H1 (cell line): ENCODE measurements at regions not wholly inside any gene's neighbourhood (a gene's known extent, or its start where the extent isn't known, plus 50 kb on each side); places are given as distances from the start of the nearest gene placed in this dataset.

Source experiments
- CTCF ChIA-PET: fragments of 300-600 bp; sonication (Branson Sonifier 250); formaldehyde crosslinking; loops from one replicate; lab custom pipeline; 2021; ENCODE audit not compliant: partially characterized antibody; lab: Charles Lee
- POLR2A ChIA-PET: fragments of 300-600 bp; sonication (Branson Sonifier 250); formaldehyde crosslinking; loops from one replicate; lab custom pipeline; 2021; ENCODE audit warnings: inconsistent platforms; ENCODE audit not compliant: partially characterized antibody; lab: Charles Lee
- DNase-seq, 2 experiments: peaks; one replicate each; pipeline versions ENCODE4 v3.0.0 to v3.0.0-alpha.2; 2010 to 2022; ENCODE audit warnings: low spot score in 2 of 2, low read depth in 1 of 2, mixed read lengths in 1 of 2
- FAIRE-seq: peaks from 2 replicates; lab custom pipeline; 2011; peaks lifted over from hg19 to GRCh38; lab: Jason Lieb, UNC
- H2AFZ ChIP-seq: 2 replicates; pipeline ENCODE4 v1.8.1; 2012; ENCODE audit warnings: low read length, inconsistent platforms
- H2AK5ac ChIP-seq: 2 replicates; pipeline ENCODE4 v1.6.1; 2013; ENCODE audit warnings: low read depth, low read length
- H2BK120ac ChIP-seq: replicated peaks from 2 replicates; pipeline ENCODE3; 2013; ENCODE audit warnings: low read depth, low read length, inconsistent platforms
- H2BK12ac ChIP-seq: 2 replicates; pipeline ENCODE4 v1.6.1; 2013; ENCODE audit warnings: low read depth, low read length
- H2BK15ac ChIP-seq: 2 replicates; pipeline ENCODE4 v1.6.1; 2013; ENCODE audit warnings: low read length
- H2BK20ac ChIP-seq: 2 replicates; pipeline ENCODE4 v1.6.1; 2013; ENCODE audit warnings: low read length
- H2BK5ac ChIP-seq: 2 replicates; pipeline ENCODE4 v1.6.1; 2013; ENCODE audit warnings: low read depth, low read length
- H3K14ac ChIP-seq: 2 replicates; pipeline ENCODE4 v1.6.1; 2013; ENCODE audit warnings: inconsistent platforms; ENCODE audit not compliant: insufficient read length
- H3K18ac ChIP-seq: 2 replicates; pipeline ENCODE4 v1.6.1; 2013; ENCODE audit warnings: low read length; ENCODE audit errors: extremely low read depth
- H3K23ac ChIP-seq: 2 replicates; pipeline ENCODE4 v1.6.1; 2013; ENCODE audit warnings: inconsistent platforms; ENCODE audit not compliant: insufficient read length
- H3K23me2 ChIP-seq: 2 replicates; pipeline ENCODE4 v1.6.1; 2013; ENCODE audit warnings: low read depth, low read length
- H3K27ac ChIP-seq: 2 replicates; pipeline ENCODE4 v1.6.1; 2011; ENCODE audit warnings: low read depth, low read length, inconsistent platforms
- H3K27me3 ChIP-seq, 4 experiments: replicated peaks in 1 of 4; 1 replicate in 1 of 4; 2 replicates in 3 of 4; pipeline versions ENCODE4 v1.6.1 to v1.8.1; 2011 to 2013; ENCODE audit warnings: low read length in 3 of 4, mild to moderate bottlenecking in 3 of 4, inconsistent platforms in 2 of 4, mixed read lengths in 2 of 4, moderate library complexity in 1 of 4; ENCODE audit not compliant: control insufficient read depth in 3 of 4, insufficient read depth in 3 of 4; ENCODE audit errors: extremely low read depth in 1 of 4
- H3K36me3 ChIP-seq, 4 experiments: 2 replicates each; pipeline versions ENCODE4 v1.6.1 to v1.8.1; 2011 to 2013; ENCODE audit warnings: mild to moderate bottlenecking in 4 of 4, low read length in 3 of 4, moderate library complexity in 2 of 4, control low read depth in 1 of 4, inconsistent platforms in 1 of 4; ENCODE audit not compliant: insufficient read depth in 4 of 4, control insufficient read depth in 2 of 4
- H3K4ac ChIP-seq: replicated peaks from 2 replicates; pipeline ENCODE3; 2013; ENCODE audit warnings: low read length, low read depth, mixed read lengths, inconsistent platforms; ENCODE audit not compliant: insufficient read length
- H3K4me1 ChIP-seq, 4 experiments: replicated peaks in 1 of 4; 1 replicate in 1 of 4; 2 replicates in 3 of 4; pipeline versions ENCODE4 v1.6.1 to v1.8.1; 2011 to 2013; ENCODE audit warnings: low read length in 3 of 4, inconsistent platforms in 2 of 4, mixed read lengths in 1 of 4; ENCODE audit not compliant: insufficient read depth in 4 of 4, control insufficient read depth in 3 of 4
- H3K4me2 ChIP-seq, 2 experiments: 2 replicates each; pipeline versions ENCODE4 v1.6.1 to v1.8.1; 2011 to 2013; ENCODE audit warnings: low read depth in 2 of 2, low read length in 2 of 2, control low read depth in 1 of 2, inconsistent platforms in 1 of 2, mild to moderate bottlenecking in 1 of 2; ENCODE audit not compliant: insufficient read depth in 1 of 2
- H3K4me3 ChIP-seq, 4 experiments: fragments of 200-600, 300-600 bp in 1 of 4; sonication (generic), shearing (Covaris generic), sonication (Bioruptor Twin) in 1 of 4; 2 replicates each; pipeline versions ENCODE4 v1.5.1 to v1.8.1; 2011 to 2016; ENCODE audit warnings: low read length in 4 of 4, low read depth in 3 of 4, control low read depth in 2 of 4, inconsistent platforms in 2 of 4, mild to moderate bottlenecking in 2 of 4, mixed read lengths in 1 of 4, moderate library complexity in 1 of 4; ENCODE audit not compliant: insufficient read depth in 2 of 4; ENCODE audit errors: extremely low read depth in 1 of 4
- H3K56ac ChIP-seq: replicated peaks from 2 replicates; pipeline ENCODE3; 2013; ENCODE audit warnings: low read depth, mild to moderate bottlenecking, mixed read lengths, low read length, inconsistent platforms; ENCODE audit not compliant: insufficient read length
- H3K79me1 ChIP-seq: 2 replicates; pipeline ENCODE4 v1.6.1; 2013; ENCODE audit warnings: low read depth, low read length, control low read depth
- H3K79me2 ChIP-seq, 2 experiments: 2 replicates each; pipeline versions ENCODE4 v1.6.1 to v1.8.1; 2012 to 2013; ENCODE audit warnings: low read length in 2 of 2, mild to moderate bottlenecking in 2 of 2, inconsistent platforms in 1 of 2; ENCODE audit not compliant: insufficient read depth in 2 of 2, control insufficient read depth in 1 of 2
- H3K9ac ChIP-seq, 4 experiments: replicated peaks in 1 of 4; 1 replicate in 1 of 4; 2 replicates in 3 of 4; pipeline versions ENCODE4 v1.6.1 to v1.8.1; 2011 to 2013; ENCODE audit warnings: low read depth in 3 of 4, low read length in 3 of 4, control low read depth in 2 of 4, mild to moderate bottlenecking in 2 of 4, moderate library complexity in 2 of 4, inconsistent platforms in 1 of 4; ENCODE audit errors: extremely low read depth in 1 of 4
- H3K9me3 ChIP-seq, 2 experiments: 2 replicates each; pipeline versions ENCODE4 v1.6.1 to v1.8.1; 2012 to 2013; ENCODE audit warnings: mild to moderate bottlenecking in 2 of 2, moderate library complexity in 2 of 2, control low read depth in 1 of 2, inconsistent platforms in 1 of 2, low read depth in 1 of 2, low read length in 1 of 2, mixed read lengths in 1 of 2; ENCODE audit not compliant: insufficient read depth in 2 of 2
- H4K20me1 ChIP-seq, 2 experiments: replicated peaks in 1 of 2; 2 replicates each; pipeline versions ENCODE3 to v1.8.1; 2011 to 2013; ENCODE audit warnings: inconsistent platforms in 2 of 2, low read length in 2 of 2, mild to moderate bottlenecking in 1 of 2; ENCODE audit not compliant: insufficient read depth in 2 of 2, control insufficient read depth in 1 of 2
- H4K5ac ChIP-seq: 2 replicates; pipeline ENCODE4 v1.6.1; 2013; ENCODE audit warnings: low read length, low read depth, mixed read lengths, inconsistent platforms; ENCODE audit not compliant: insufficient read length
- H4K8ac ChIP-seq: 2 replicates; pipeline ENCODE4 v1.8.0; 2013; ENCODE audit warnings: mild to moderate bottlenecking, moderate library complexity, low read length, inconsistent platforms; ENCODE audit not compliant: insufficient read depth; ENCODE audit errors: extremely low read depth
- H4K91ac ChIP-seq: replicated peaks from 2 replicates; pipeline ENCODE3; 2013; ENCODE audit warnings: low read length, mixed read lengths, inconsistent platforms; ENCODE audit not compliant: insufficient read length
- MAFK ChIP-seq: IDR thresholded peaks from 2 replicates; pipeline ENCODE4 v1.6.1; 2012; ENCODE audit warnings: low read depth, mild to moderate bottlenecking, improper control_type of control experiment, low read length
- RAD21 ChIP-seq, 2 experiments: IDR thresholded peaks in 1 of 2; conservative IDR thresholded peaks in 1 of 2; 2 replicates each; pipeline ENCODE4 v1.6.1; 2011; ENCODE audit warnings: low read depth in 2 of 2, low read length in 2 of 2, improper control_type of control experiment in 1 of 2, inconsistent platforms in 1 of 2, mild to moderate bottlenecking in 1 of 2, moderate library complexity in 1 of 2
- WGBS, 2 experiments: shearing (Covaris generic) in 1 of 2; methylation state at CpG; one replicate each; pipeline versions ENCODE4 v1.1.6 to v1.1.7; 2013 to 2015; ENCODE audit warnings: low lambda C conversion rate in 2 of 2, mixed read lengths in 2 of 2, inconsistent platforms in 1 of 2, low coverage in 1 of 2, missing lambda C conversion rate in 1 of 2; ENCODE audit not compliant: insufficient replicate concordance in 2 of 2, insufficient coverage in 1 of 2, insufficient read length in 1 of 2; ENCODE audit errors: extremely low coverage in 1 of 2, missing lambda C conversion rate in 1 of 2; 5-methylcytosine and 5-hydroxymethylcytosine counted together
- TF ChIP-seq, protein P1 (sequence below), 3 experiments: IDR thresholded peaks; 1 replicate in 2 of 3; 2 replicates in 1 of 3; pipeline versions ENCODE4 v1.5.1 to v1.6.1; 2011; ENCODE audit warnings: low read length in 3 of 3, mild to moderate bottlenecking in 3 of 3, inconsistent platforms in 2 of 3, low read depth in 1 of 3, moderate library complexity in 1 of 3; ENCODE audit not compliant: insufficient read depth in 1 of 3; ENCODE audit errors: control extremely low read depth in 1 of 3

DNA sequence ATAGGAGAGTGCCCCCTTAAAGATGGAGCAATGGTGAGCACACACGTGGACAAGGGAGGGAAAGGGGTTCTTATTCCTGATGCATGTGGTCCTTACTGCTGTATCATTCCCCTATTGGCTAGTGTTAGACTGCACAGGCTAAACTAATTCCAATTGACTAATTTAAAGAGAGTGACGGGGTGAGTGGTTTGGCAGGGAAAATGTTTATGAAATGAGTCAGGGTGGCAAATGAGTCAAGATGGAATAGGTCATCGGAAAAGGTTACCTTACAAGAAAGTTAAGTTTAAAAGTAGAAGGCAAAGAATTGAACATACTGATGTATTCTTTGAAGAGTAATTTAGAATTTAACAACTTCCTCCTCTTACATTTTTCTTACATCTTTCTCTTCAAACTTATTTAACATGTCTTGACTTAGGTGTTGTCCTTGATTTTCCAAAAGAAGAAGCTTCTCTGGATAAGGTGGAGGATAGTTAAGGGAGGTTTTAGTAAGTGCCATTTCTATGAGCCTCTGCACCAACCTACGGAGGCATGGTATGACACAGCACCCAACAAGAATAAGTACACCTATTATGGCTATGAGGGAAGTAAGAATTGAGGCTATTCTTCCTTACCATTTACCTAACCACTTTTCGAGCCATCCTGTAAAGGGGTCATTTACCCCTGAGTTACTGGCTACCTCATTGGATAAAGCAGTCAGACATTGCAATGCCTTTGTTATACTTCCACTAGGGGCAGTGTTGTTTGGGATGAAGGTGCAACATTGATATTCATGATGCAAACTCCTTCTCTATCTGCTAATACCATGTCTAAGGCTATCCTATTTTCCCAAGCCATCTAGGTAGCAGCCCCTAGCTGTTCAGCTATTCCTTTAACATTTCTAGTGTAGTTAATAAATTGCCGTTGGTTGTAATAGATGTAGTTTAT is 1345.8 kb upstream of the LRRTM1 start:
- FAIRE-seq (no peak), DNase-seq (no peak)
- no peak overlapping the region for H2BK20ac ChIP-seq
- no peak overlapping the region for H2AFZ ChIP-seq
- H3K4me1 ChIP-seq = peaks cover 0 to 7% (median 5%) of the 10 kb centered on the region in 4 experiments; a peak in 4 of 7 replicates
- H4K91ac ChIP-seq = no peak overlapping the region
- 0 out of 2 replicates have a peak overlapping the region, but pooled peaks have one; percentile 53 for H2AK5ac ChIP-seq
- ChIA-PET POLR2A (no interaction called here), CTCF (interaction anchor here (1.2 to 2.5 kb wide), 4 partner anchors 10 to 21 kb away, joined by 3 to 10 read pairs (median 6); no protein-coding TSS in a partner anchor)
- H3K56ac ChIP-seq = no peak overlapping the region
- 89% methylated on average over 6 of the region's 6 CpGs; no CpG with 5 or more reads in 1 of the 2 experiments for WGBS, 2 experiments
- no peak overlapping the region for H4K8ac ChIP-seq
- H3K4ac ChIP-seq = no peak overlapping the region
- H3K18ac ChIP-seq = no peak overlapping the region
- no peaks in the 10 kb centered on the region for H3K79me2 ChIP-seq
- H4K20me1 ChIP-seq = no peaks in the 10 kb centered on the region
- no peak overlapping the region for H3K23ac ChIP-seq
- H3K23me2 ChIP-seq = no peaks in the 10 kb centered on the region
- peak overlapping the region; percentile 50; the same call in 1 of the 2 replicates for H2BK12ac ChIP-seq
- no peak overlapping the region for H4K5ac ChIP-seq
- no peaks in the 10 kb centered on the region for H3K9me3 ChIP-seq
- H3K9ac ChIP-seq = no peak overlapping the region
- TF ChIP-seq RAD21 (IDR thresholded peaks at IDR 0.05 in 1 of 2, conservative IDR thresholded peaks at IDR 0.05 in 1 of 2; ENCODE audit: low read depth in 2 of 2, low read length in 2 of 2) = peak; percentile 23 to 43; a peak in 3 of 4 replicates
- no peak for TF ChIP-seq MAFK
- TF ChIP-seq, protein P1, sequence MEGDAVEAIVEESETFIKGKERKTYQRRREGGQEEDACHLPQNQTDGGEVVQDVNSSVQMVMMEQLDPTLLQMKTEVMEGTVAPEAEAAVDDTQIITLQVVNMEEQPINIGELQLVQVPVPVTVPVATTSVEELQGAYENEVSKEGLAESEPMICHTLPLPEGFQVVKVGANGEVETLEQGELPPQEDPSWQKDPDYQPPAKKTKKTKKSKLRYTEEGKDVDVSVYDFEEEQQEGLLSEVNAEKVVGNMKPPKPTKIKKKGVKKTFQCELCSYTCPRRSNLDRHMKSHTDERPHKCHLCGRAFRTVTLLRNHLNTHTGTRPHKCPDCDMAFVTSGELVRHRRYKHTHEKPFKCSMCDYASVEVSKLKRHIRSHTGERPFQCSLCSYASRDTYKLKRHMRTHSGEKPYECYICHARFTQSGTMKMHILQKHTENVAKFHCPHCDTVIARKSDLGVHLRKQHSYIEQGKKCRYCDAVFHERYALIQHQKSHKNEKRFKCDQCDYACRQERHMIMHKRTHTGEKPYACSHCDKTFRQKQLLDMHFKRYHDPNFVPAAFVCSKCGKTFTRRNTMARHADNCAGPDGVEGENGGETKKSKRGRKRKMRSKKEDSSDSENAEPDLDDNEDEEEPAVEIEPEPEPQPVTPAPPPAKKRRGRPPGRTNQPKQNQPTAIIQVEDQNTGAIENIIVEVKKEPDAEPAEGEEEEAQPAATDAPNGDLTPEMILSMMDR (IDR thresholded peaks at IDR 0.05; ENCODE audit: control extremely low read depth in 1 of 3, insufficient read depth in 1 of 3, low read depth in 1 of 3, low read length in 3 of 3) = peak in 2 of 3 experiments; percentile 24 to 63; a peak in 1 of 4 replicates
- TF ChIP-seq, all 59 proteins: peak for 2
- Histone ChIP-seq H3K27me3 (no peaks in the 10 kb centered on the region), H3K14ac (no peak overlapping the region), H3K27ac (no peak overlapping the region), H2BK15ac (no peak overlapping the region), H3K36me3 (no peaks in the 10 kb centered on the region), H3K4me2 (no peak overlapping the region), H3K4me3 (no peak overlapping the region), H2BK5ac (no peak overlapping the region), H3K79me1 (no peaks in the 10 kb centered on the region), H2BK120ac (peak overlapping the region; percentile 33)
